Tibial nerve (tissue), 4 donors: ENCODE measurements at regions not wholly inside any gene's neighbourhood (a gene's known extent, or its start where the extent isn't known, plus 50 kb on each side); places are given as distances from the start of the nearest gene placed in this dataset.

Source experiments
- DNase-seq, 2 donors: peaks; one replicate each; pipeline ENCODE4 v3.0.0-alpha.2; 2019; ENCODE audit warnings: low spot score in 2 of 2
- H3K27ac ChIP-seq, 4 donors: fragments of 200-600 bp; sonication (generic) in 3 of 4; one replicate each; pipeline ENCODE4 v1.5.1; 2017 to 2019; ENCODE audit warnings: mild to moderate bottlenecking in 1 of 4
- H3K27me3 ChIP-seq, 2 donors: fragments of 200-600 bp; sonication (generic) in 1 of 2; one replicate each; pipeline versions ENCODE4 v1.5.1 to v1.6.0; 2017 to 2019
- H3K36me3 ChIP-seq, 3 donors: fragments of 200-600 bp; sonication (generic); one replicate each; pipeline ENCODE4 v1.5.1; 2018 to 2019
- H3K4me1 ChIP-seq, 4 donors: fragments of 200-600 bp; sonication (generic) in 3 of 4; one replicate each; pipeline ENCODE4 v1.5.1; 2017 to 2019
- H3K4me3 ChIP-seq, 4 donors: fragments of 200-600 bp; sonication (generic) in 3 of 4; one replicate each; pipeline ENCODE4 v1.5.1; 2017 to 2019; ENCODE audit warnings: mild to moderate bottlenecking in 1 of 4, moderate library complexity in 1 of 4
- H3K9me3 ChIP-seq, 4 donors: fragments of 200-600 bp; sonication (generic) in 3 of 4; one replicate each; pipeline ENCODE4 v1.5.1; 2017 to 2019
- CTCF ChIP-seq, 5 experiments: fragments of 200-600 bp in 3 of 5; fragments of 450-650 bp in 2 of 5; sonication (generic) in 3 of 5; IDR thresholded peaks; one replicate each; pipeline ENCODE4 v1.5.1; 2016 to 2019; ENCODE audit warnings: antibody characterized with exemption in 5 of 5, mild to moderate bottlenecking in 3 of 5, moderate library complexity in 2 of 5
- EP300 ChIP-seq, 2 donors: sonication (generic); formaldehyde crosslinking; IDR thresholded peaks; one replicate each; pipeline ENCODE4 v1.6.1; 2017; ENCODE audit warnings: antibody characterized with exemption in 2 of 2, mild to moderate bottlenecking in 1 of 2
- POLR2A ChIP-seq, 2 donors: fragments of 450-650 bp; IDR thresholded peaks; one replicate each; pipeline ENCODE4 v1.6.1; 2017; ENCODE audit warnings: antibody characterized with exemption in 2 of 2, mild to moderate bottlenecking in 2 of 2, moderate library complexity in 2 of 2
- WGBS, 2 donors: methylation state at CpG; one replicate each; pipeline ENCODE4 v1.1.5; 2018; 5-methylcytosine and 5-hydroxymethylcytosine counted together

- no peaks in the 10 kb centered on the region for H3K36me3 ChIP-seq
- DNase-seq = no peak
- H3K4me3 ChIP-seq = no peak overlapping the region
- H3K4me1 ChIP-seq = no peaks in the 10 kb centered on the region
- no peaks in the 10 kb centered on the region for H3K27me3 ChIP-seq
- no peaks in the 10 kb centered on the region for H3K9me3 ChIP-seq
- H3K27ac ChIP-seq = no peak overlapping the region
- no peak for TF ChIP-seq EP300 (IDR thresholded peaks at IDR 0.05)
- TF ChIP-seq CTCF (IDR thresholded peaks at IDR 0.05) = no peak
- TF ChIP-seq POLR2A (IDR thresholded peaks at IDR 0.05) = no peak
- 96 to 97% methylated on average over 2 of the region's 2 CpGs for WGBS, 2 donors
Measured at GRCh38 chr12:19981944-19982343, 386.4 kb upstream of the PDE3A start.

GRCh38 chr12:19988001-19988400, 380.3 kb upstream of the PDE3A start:
- no peaks in the 10 kb centered on the region for H3K36me3 ChIP-seq
- no peak for TF ChIP-seq CTCF (IDR thresholded peaks at IDR 0.05)
- TF ChIP-seq EP300 (IDR thresholded peaks at IDR 0.05) = no peak
- TF ChIP-seq POLR2A (IDR thresholded peaks at IDR 0.05) = no peak
- peaks cover 0 to 13% (median 0%) of the 10 kb centered on the region in 4 donors for H3K4me1 ChIP-seq
- no peaks in the 10 kb centered on the region for H3K27me3 ChIP-seq
- no peak overlapping the region for H3K4me3 ChIP-seq
- DNase-seq = no peak
- H3K9me3 ChIP-seq = no peaks in the 10 kb centered on the region
- no peak overlapping the region for H3K27ac ChIP-seq
- 33 to 38% methylated on average over 2 of the region's 2 CpGs for WGBS, 2 donors

GRCh38 chr12:19988459-19988873, 379.9 kb upstream of the PDE3A start:
- no peak overlapping the region for H3K27ac ChIP-seq
- H3K4me3 ChIP-seq = no peak overlapping the region
- WGBS, 2 donors = 19 to 26% methylated on average over 3 of the region's 3 CpGs
- no peaks in the 10 kb centered on the region for H3K36me3 ChIP-seq
- no peaks in the 10 kb centered on the region for H3K27me3 ChIP-seq
- DNase-seq = peak in 1 of 2 donors; percentile 39
- no peaks in the 10 kb centered on the region for H3K9me3 ChIP-seq
- no peak for TF ChIP-seq POLR2A (IDR thresholded peaks at IDR 0.05)
- TF ChIP-seq EP300 (IDR thresholded peaks at IDR 0.05) = no peak
- no peak for TF ChIP-seq CTCF (IDR thresholded peaks at IDR 0.05)
- peaks cover 0 to 13% (median 0%) of the 10 kb centered on the region in 4 donors for H3K4me1 ChIP-seq

- Histone ChIP-seq H3K9me3 (no peaks in the 10 kb centered on the region), H3K27me3 (no peaks in the 10 kb centered on the region), H3K4me1 (peaks cover 0 to 13% (median 0%) of the 10 kb centered on the region in 4 donors), H3K4me3 (no peak overlapping the region), H3K36me3 (no peaks in the 10 kb centered on the region), H3K27ac (no peak overlapping the region)
- no peak for TF ChIP-seq CTCF (IDR thresholded peaks at IDR 0.05)
- no peak for TF ChIP-seq EP300 (IDR thresholded peaks at IDR 0.05)
- no peak for TF ChIP-seq POLR2A (IDR thresholded peaks at IDR 0.05)
- WGBS, 2 donors = 60 to 76% methylated on average over 1 of the region's 1 CpG
- DNase-seq = no peak
Measured at GRCh38 chr12:19988948-19989347, 379.4 kb upstream of the PDE3A start.

- H3K27me3 ChIP-seq = no peaks in the 10 kb centered on the region
- no peak overlapping the region for H3K27ac ChIP-seq
- WGBS, 2 donors = 93 to 96% methylated on average over 3 of the region's 3 CpGs
- H3K4me3 ChIP-seq = no peak overlapping the region
- TF ChIP-seq POLR2A (IDR thresholded peaks at IDR 0.05) (no peak), EP300 (IDR thresholded peaks at IDR 0.05) (no peak), CTCF (IDR thresholded peaks at IDR 0.05) (no peak)
- H3K36me3 ChIP-seq = no peaks in the 10 kb centered on the region
- H3K4me1 ChIP-seq = peaks cover 0 to 13% (median 0%) of the 10 kb centered on the region in 4 donors
- no peaks in the 10 kb centered on the region for H3K9me3 ChIP-seq
- no peak for DNase-seq
Measured at GRCh38 chr12:19991146-19991545, 377.2 kb upstream of the PDE3A start.
